ENCODE measurements at regions not wholly inside any gene's neighbourhood (a gene's known extent, or its start where the extent isn't known, plus 50 kb on each side); places are given as distances from the start of the nearest gene placed in this dataset.

DNA sequence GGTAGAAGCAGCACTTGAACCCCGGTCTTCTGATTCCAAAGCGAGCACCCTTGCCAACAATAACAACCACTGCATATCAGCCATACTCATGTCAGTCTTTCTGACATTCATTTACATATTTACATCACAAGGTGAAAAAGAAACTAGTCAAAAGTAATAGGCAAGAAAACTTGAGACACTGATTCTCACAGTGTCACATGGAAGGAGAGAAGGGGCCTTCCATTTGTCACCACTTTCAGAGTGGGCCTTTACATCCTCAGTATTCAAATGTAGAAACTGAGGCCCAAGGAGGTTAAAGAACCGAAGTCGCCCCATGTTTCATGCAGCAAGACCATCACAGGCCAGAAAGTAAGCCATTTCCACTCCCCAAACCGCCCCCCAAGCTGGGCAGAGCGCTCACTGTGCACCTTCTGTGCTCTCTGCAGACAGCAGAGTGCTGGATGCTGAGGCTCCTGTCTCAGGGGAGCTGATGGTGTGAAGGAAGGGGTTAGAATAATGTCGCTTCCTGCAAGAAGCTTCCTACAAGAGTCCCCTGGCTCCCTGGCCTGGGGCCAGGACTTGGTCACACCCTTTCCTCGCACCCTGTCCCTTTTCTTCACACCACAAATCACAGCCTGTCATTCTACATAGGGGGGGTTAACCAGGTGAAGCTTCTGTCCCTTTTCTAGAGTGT lies 260.1 kb downstream of the UACA start:
- TF ChIP-seq CTCF (IDR thresholded peaks at IDR 0.05): no peak
- no peak for TF ChIP-seq EP300 (IDR thresholded peaks at IDR 0.05)
- no peak for TF ChIP-seq POLR2AphosphoS5 (IDR thresholded peaks at IDR 0.05)
- TF ChIP-seq POLR2A (IDR thresholded peaks at IDR 0.05; ENCODE audit: low read depth): no peak
